HepG2 (cell line): ENCODE measurements at regions not wholly inside any gene's neighbourhood (a gene's known extent, or its start where the extent isn't known, plus 50 kb on each side); places are given as distances from the start of the nearest gene placed in this dataset.

Source experiments
- ATAC-seq: fragments of 200-7000 bp; cut with Tn5 transposase; 3 replicates; pipeline ENCODE4 v1.9.1; 2020; ENCODE audit warnings: mild to moderate bottlenecking, moderate library complexity
- BruUV-seq: library from RNA; stranded (reverse); fragments of 400-500 nt; replicated peaks from 2 replicates; lab custom pipeline; 2021; lab: Mats Ljungman, UMichigan
- CTCF ChIA-PET: fragments of 300-600 bp; formaldehyde crosslinking; extraction: SDS; loops from one replicate; lab custom pipeline; 2021; ENCODE audit warnings: low total read pairs, inconsistent platforms, low intra/inter-chr PET ratio; lab: Yijun Ruan, JAX
- POLR2A ChIA-PET: fragments of 350-600 bp; sonication (Branson Sonifier 250); formaldehyde crosslinking; loops from one replicate; lab custom pipeline; 2020; ENCODE audit warnings: antibody characterized with exemption, inconsistent platforms; lab: Yijun Ruan, JAX
- DNase-seq: peaks from one replicate; pipeline ENCODE4 v3.0.0-alpha.2; 2015; ENCODE audit warnings: low spot score
- FAIRE-seq: peaks from 3 replicates; lab custom pipeline; 2011; peaks lifted over from hg19 to GRCh38; lab: Jason Lieb, UNC
- H2AFZ ChIP-seq: one replicate; pipeline ENCODE4 v1.6.1; 2011; ENCODE audit warnings: low read length, inconsistent platforms
- H3K27ac ChIP-seq: fragments of 300-600 bp; 3 replicates; pipeline ENCODE4 v1.8.0; 2011; ENCODE audit warnings: mixed run types, mild to moderate bottlenecking, mixed read lengths, low read length, inconsistent platforms; ENCODE audit not compliant: insufficient read depth; ENCODE audit errors: extremely low read length
- H3K27me3 ChIP-seq, 2 experiments: fragments of 200-600 bp in 1 of 2; 2 replicates in 1 of 2; 3 replicates in 1 of 2; pipeline versions ENCODE4 v1.6.0 to v1.8.0; 2011; ENCODE audit warnings: low read length in 2 of 2, mild to moderate bottlenecking in 2 of 2, moderate library complexity in 2 of 2, inconsistent platforms in 1 of 2; ENCODE audit not compliant: insufficient read depth in 2 of 2, control insufficient read depth in 1 of 2
- H3K36me3 ChIP-seq, 2 experiments: fragments of 200-600 bp in 1 of 2; replicated peaks in 1 of 2; 2 replicates in 1 of 2; 3 replicates in 1 of 2; pipeline versions ENCODE4 v1.5.1 to v1.8.0; 2011; ENCODE audit warnings: low read length in 2 of 2, inconsistent platforms in 1 of 2; ENCODE audit not compliant: insufficient read depth in 2 of 2, control insufficient read depth in 1 of 2
- H3K4me1 ChIP-seq: 2 replicates; pipeline ENCODE4 v1.5.1; 2012; ENCODE audit warnings: low read length, inconsistent platforms; ENCODE audit not compliant: insufficient read depth
- H3K4me2 ChIP-seq: 2 replicates; pipeline ENCODE4 v1.6.0; 2011; ENCODE audit warnings: low read depth, low read length, inconsistent platforms
- H3K4me3 ChIP-seq, 3 experiments: fragments of 200-600 bp in 1 of 3; sonication (generic), shearing (Covaris generic) in 1 of 3; replicated peaks in 1 of 3; 2 replicates each; pipeline ENCODE4 v1.5.1; 2011 to 2016; ENCODE audit warnings: low read length in 3 of 3, inconsistent platforms in 2 of 3, low read depth in 2 of 3, mild to moderate bottlenecking in 2 of 3, control low read depth in 1 of 3, mixed read lengths in 1 of 3; ENCODE audit not compliant: insufficient read depth in 1 of 3
- H3K79me2 ChIP-seq: one replicate; pipeline ENCODE4 v1.6.1; 2011; ENCODE audit warnings: low read length, inconsistent platforms; ENCODE audit not compliant: insufficient read depth
- H3K9ac ChIP-seq: 2 replicates; pipeline ENCODE4 v1.6.0; 2011; ENCODE audit warnings: mild to moderate bottlenecking, low read depth, low read length, inconsistent platforms; ENCODE audit not compliant: insufficient read depth
- H3K9me3 ChIP-seq: 2 replicates; pipeline ENCODE4 v1.5.1; 2012; ENCODE audit warnings: mild to moderate bottlenecking, low read length
- H4K20me1 ChIP-seq: 2 replicates; pipeline ENCODE4 v1.6.0; 2011; ENCODE audit warnings: inconsistent platforms, mild to moderate bottlenecking, low read length, moderate library complexity; ENCODE audit not compliant: insufficient read depth
- ATF7-NPFF ChIP-seq: sonication (generic); formaldehyde crosslinking; IDR thresholded peaks from 2 replicates; pipeline ENCODE4 v1.8.1; 2023; ENCODE audit warnings: mild to moderate bottlenecking, low read depth, missing genetic modification reagents, moderate library complexity
- DNMT1 ChIP-seq: sonication (generic); formaldehyde crosslinking; IDR thresholded peaks from 2 replicates; pipeline ENCODE4 v1.5.1; 2020; ENCODE audit warnings: mild to moderate bottlenecking, missing genetic modification reagents
- FOXO1 ChIP-seq: sonication (generic); formaldehyde crosslinking; IDR thresholded peaks from 2 replicates; pipeline ENCODE4 v1.4.0; 2020; ENCODE audit warnings: missing genetic modification reagents
- GZF1 ChIP-seq: sonication (generic); formaldehyde crosslinking; IDR thresholded peaks from 2 replicates; pipeline ENCODE4 v1.5.1; 2020; ENCODE audit warnings: mild to moderate bottlenecking, missing genetic modification reagents
- KDM5A ChIP-seq: fragments of 200-600 bp; sonication (generic); IDR thresholded peaks from 2 replicates; pipeline ENCODE4 v1.7.0; 2018; ENCODE audit warnings: antibody characterized with exemption, mild to moderate bottlenecking, low read length, borderline replicate concordance
- KLF9 ChIP-seq: IDR thresholded peaks from 2 replicates; pipeline ENCODE4 v1.6.1; 2016; ENCODE audit warnings: low read depth
- PCBP1 ChIP-seq: fragments of 200-400 bp; formaldehyde crosslinking; IDR thresholded peaks from 2 replicates; pipeline ENCODE4 v1.6.1; 2017; ENCODE audit warnings: mild to moderate bottlenecking, low read depth, low read length, borderline replicate concordance
- PHF20 ChIP-seq: sonication (generic); formaldehyde crosslinking; IDR thresholded peaks from 2 replicates; pipeline ENCODE4 v1.5.0; 2020; ENCODE audit warnings: mild to moderate bottlenecking, missing genetic modification reagents
- RBM22 ChIP-seq: fragments of 200-400 bp; formaldehyde crosslinking; optimal IDR thresholded peaks from 2 replicates; pipeline ENCODE3; 2017; ENCODE audit warnings: mild to moderate bottlenecking, low read length, moderate library complexity
- SMAD1 ChIP-seq: sonication (generic); formaldehyde crosslinking; IDR thresholded peaks from 2 replicates; pipeline ENCODE4 v1.4.0; 2020; ENCODE audit warnings: missing genetic modification reagents, low read depth, mild to moderate bottlenecking, borderline replicate concordance
- ZFP36L2 ChIP-seq: sonication (generic); formaldehyde crosslinking; IDR thresholded peaks from 2 replicates; pipeline ENCODE4 v1.4.0; 2020; ENCODE audit warnings: missing genetic modification reagents
- ZNF10 ChIP-seq: sonication (generic); formaldehyde crosslinking; IDR thresholded peaks from 2 replicates; pipeline ENCODE4 v1.4.0; 2020; ENCODE audit warnings: mild to moderate bottlenecking, low read depth, missing genetic modification reagents, borderline replicate concordance
- ZNF335 ChIP-seq: sonication (generic); formaldehyde crosslinking; IDR thresholded peaks from 2 replicates; pipeline ENCODE4 v1.4.0; 2020; ENCODE audit warnings: missing genetic modification reagents
- ZNF557 ChIP-seq: sonication (generic); formaldehyde crosslinking; IDR thresholded peaks from 2 replicates; pipeline ENCODE4 v1.4.0; 2020; ENCODE audit warnings: missing genetic modification reagents
- ZNF83 ChIP-seq: sonication (generic); formaldehyde crosslinking; IDR thresholded peaks from 2 replicates; pipeline ENCODE4 v1.4.0; 2020; ENCODE audit warnings: missing genetic modification reagents, mild to moderate bottlenecking, borderline replicate concordance
- WGBS: methylation state at CpG from one replicate; pipeline ENCODE4 v1.1.6; 2017; ENCODE audit warnings: low lambda C conversion rate; 5-methylcytosine and 5-hydroxymethylcytosine counted together
- in situ Hi-C: cut with HindIII; loops from 2 replicates; pipeline ENCODE4 v1.10.0; 2017; ENCODE audit warnings: low pct_unique_long_range_greater_than_20kb; ENCODE audit not compliant: extremely low pct_ligation_motif_present
- intact Hi-C: fragments of 100-400 bp; cut with micrococcal nuclease; formaldehyde crosslinking; loops from one replicate; pipeline ENCODE4 v1.10.0; 2022; ENCODE audit not compliant: unreplicated experiment
- TF ChIP-seq, protein P1 (sequence below): fragments of 450-650 bp; IDR thresholded peaks from 2 replicates; pipeline ENCODE4 v1.6.1; 2017; ENCODE audit warnings: mild to moderate bottlenecking
- TF ChIP-seq, protein P2 (sequence below): sonication (generic); formaldehyde crosslinking; IDR thresholded peaks from 2 replicates; pipeline ENCODE4 v1.9.0; 2021; ENCODE audit warnings: missing genetic modification reagents, borderline replicate concordance

DNA sequence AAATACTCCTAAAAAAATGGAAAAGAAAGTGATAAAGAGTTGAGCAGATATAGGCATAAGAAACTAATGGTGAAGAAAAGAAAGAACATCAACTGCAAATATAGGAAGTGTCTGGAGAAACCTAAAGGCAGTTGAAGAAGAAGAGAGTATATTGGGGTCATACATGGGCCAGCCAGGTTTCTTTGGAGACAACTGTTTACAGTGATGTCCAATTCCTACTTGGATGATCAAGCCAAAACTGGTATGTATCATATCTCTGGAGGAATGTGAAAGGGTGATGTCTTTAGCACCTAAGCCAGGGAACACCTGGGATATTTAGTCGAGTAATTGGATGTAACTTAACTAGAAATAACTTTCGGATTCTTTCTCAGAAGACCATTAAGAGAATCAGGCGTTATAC, 129.3 kb upstream of the FLRT2 start:
- Histone ChIP-seq H3K9ac (no peak overlapping the region), H3K27ac (no peak overlapping the region), H4K20me1 (no peaks in the 10 kb centered on the region), H3K36me3 (no peaks in the 10 kb centered on the region), H3K27me3 (no peaks in the 10 kb centered on the region), H3K79me2 (no peaks in the 10 kb centered on the region), H3K4me1 (no peaks in the 10 kb centered on the region), H3K9me3 (peaks cover 79% of the 10 kb centered on the region), H2AFZ (no peak overlapping the region), H3K4me3 (no peak overlapping the region), H3K4me2 (no peak overlapping the region)
- ChIA-PET CTCF (no interaction called here), POLR2A (no interaction called here)
- intact Hi-C loops: no loop called here
- BruUV-seq: no TSS peak
- FAIRE-seq (no peak), ATAC-seq (no peak), DNase-seq (no peak)
- no peak for TF ChIP-seq FOXO1 (CRISPR knock-in tag)
- TF ChIP-seq PHF20: no peak
- TF ChIP-seq, protein P1, sequence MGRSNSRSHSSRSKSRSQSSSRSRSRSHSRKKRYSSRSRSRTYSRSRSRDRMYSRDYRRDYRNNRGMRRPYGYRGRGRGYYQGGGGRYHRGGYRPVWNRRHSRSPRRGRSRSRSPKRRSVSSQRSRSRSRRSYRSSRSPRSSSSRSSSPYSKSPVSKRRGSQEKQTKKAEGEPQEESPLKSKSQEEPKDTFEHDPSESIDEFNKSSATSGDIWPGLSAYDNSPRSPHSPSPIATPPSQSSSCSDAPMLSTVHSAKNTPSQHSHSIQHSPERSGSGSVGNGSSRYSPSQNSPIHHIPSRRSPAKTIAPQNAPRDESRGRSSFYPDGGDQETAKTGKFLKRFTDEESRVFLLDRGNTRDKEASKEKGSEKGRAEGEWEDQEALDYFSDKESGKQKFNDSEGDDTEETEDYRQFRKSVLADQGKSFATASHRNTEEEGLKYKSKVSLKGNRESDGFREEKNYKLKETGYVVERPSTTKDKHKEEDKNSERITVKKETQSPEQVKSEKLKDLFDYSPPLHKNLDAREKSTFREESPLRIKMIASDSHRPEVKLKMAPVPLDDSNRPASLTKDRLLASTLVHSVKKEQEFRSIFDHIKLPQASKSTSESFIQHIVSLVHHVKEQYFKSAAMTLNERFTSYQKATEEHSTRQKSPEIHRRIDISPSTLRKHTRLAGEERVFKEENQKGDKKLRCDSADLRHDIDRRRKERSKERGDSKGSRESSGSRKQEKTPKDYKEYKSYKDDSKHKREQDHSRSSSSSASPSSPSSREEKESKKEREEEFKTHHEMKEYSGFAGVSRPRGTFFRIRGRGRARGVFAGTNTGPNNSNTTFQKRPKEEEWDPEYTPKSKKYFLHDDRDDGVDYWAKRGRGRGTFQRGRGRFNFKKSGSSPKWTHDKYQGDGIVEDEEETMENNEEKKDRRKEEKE: no peak
- no peak for TF ChIP-seq SMAD1
- no peak for TF ChIP-seq ZNF557 (CRISPR knock-in tag)
- TF ChIP-seq DNMT1 (CRISPR knock-in tag): no peak
- in situ Hi-C loops: no loop called here
- 4% methylated on average over 3 of the region's 3 CpGs for WGBS

DNA sequence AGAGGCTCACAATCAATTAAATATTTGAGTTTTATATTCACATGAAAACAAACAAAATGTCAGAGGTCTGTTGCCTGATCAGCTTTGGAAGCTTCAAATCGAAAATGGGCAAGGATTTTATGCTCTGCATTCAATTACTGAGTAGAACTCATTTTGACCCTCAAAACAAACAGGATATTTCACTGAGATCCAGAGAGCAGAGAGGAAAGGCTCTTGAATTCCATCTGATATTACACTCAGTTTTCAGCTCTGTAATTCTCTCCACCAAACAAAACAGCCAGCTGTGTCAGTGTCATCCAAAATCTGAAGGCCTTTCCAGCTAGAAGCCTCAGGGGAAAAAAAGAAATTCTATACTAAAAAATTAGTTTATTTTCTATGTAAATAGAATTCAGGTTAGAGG, 128.6 kb upstream of the FLRT2 start:
- CTCF ChIA-PET: no interaction called here
- DNase-seq (no peak), FAIRE-seq (no peak), ATAC-seq (no peak)
- Histone ChIP-seq H3K4me2 (no peak overlapping the region), H3K36me3 (no peaks in the 10 kb centered on the region), H3K9ac (no peak overlapping the region), H3K27ac (no peak overlapping the region), H3K4me1 (no peaks in the 10 kb centered on the region), H3K9me3 (peaks cover 77% of the 10 kb centered on the region), H3K79me2 (no peaks in the 10 kb centered on the region), H4K20me1 (no peaks in the 10 kb centered on the region), H3K4me3 (no peak overlapping the region), H2AFZ (no peak overlapping the region), H3K27me3 (no peaks in the 10 kb centered on the region)
- POLR2A ChIA-PET: no interaction called here
- no TSS peak for BruUV-seq
- in situ Hi-C loops (no loop called here), intact Hi-C loops (no loop called here)
- 0% methylated on average over 1 of the region's 1 CpG for WGBS
- TF ChIP-seq GZF1 (CRISPR knock-in tag) (no peak), PCBP1 (no peak), ZNF335 (CRISPR knock-in tag) (no peak), ZNF83 (no peak), ZFP36L2 (no peak), KLF9 (no peak), ZNF10 (no peak), RBM22 (no peak), KDM5A (no peak), ATF7-NPFF (no peak)
- TF ChIP-seq, protein P2, sequence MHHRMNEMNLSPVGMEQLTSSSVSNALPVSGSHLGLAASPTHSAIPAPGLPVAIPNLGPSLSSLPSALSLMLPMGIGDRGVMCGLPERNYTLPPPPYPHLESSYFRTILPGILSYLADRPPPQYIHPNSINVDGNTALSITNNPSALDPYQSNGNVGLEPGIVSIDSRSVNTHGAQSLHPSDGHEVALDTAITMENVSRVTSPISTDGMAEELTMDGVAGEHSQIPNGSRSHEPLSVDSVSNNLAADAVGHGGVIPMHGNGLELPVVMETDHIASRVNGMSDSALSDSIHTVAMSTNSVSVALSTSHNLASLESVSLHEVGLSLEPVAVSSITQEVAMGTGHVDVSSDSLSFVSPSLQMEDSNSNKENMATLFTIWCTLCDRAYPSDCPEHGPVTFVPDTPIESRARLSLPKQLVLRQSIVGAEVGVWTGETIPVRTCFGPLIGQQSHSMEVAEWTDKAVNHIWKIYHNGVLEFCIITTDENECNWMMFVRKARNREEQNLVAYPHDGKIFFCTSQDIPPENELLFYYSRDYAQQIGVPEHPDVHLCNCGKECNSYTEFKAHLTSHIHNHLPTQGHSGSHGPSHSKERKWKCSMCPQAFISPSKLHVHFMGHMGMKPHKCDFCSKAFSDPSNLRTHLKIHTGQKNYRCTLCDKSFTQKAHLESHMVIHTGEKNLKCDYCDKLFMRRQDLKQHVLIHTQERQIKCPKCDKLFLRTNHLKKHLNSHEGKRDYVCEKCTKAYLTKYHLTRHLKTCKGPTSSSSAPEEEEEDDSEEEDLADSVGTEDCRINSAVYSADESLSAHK (CRISPR knock-in tag): no peak
